ENCODE measurements at regions not wholly inside any gene's neighbourhood (a gene's known extent, or its start where the extent isn't known, plus 50 kb on each side); places are given as distances from the start of the nearest gene placed in this dataset.
"Not testable (repeated sequence)": the region's sequence is repeated elsewhere in the genome, so short reads cannot be mapped to it uniquely, and the experiment has no call there.

DNA sequence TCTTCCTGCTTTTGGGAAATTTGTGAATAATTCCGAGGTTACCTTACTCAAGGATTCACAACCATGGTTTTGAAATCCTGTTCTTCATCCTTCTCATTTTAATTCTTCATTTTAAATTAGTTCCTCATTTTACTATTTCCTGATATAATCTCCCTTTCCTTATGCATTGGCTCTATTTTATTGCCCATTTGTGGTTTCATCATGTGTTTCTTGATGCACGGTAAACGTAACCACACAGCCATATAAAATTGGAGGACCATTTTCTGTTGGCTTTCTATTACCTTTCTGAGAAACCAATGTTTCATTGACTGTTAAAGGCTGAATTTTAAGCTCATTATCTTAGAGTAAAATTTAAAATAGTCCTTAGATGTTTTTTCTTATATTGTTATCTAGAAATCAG is 100.3 kb upstream of the NDST4 start:
- no peaks in the 10 kb centered on the region for H3K36me3 ChIP-seq
- intact Hi-C loops (cut with DNase I): no loop called here
- 82% methylated on average over 3 of the region's 3 CpGs for WGBS
- H3K4me3 ChIP-seq: no peak overlapping the region
- H3K9me3 ChIP-seq: peaks cover 0 to 2% (median 0%) of the 10 kb centered on the region in 4 donors
- DNase-seq (ENCODE audit: extremely low spot score): no peak
- H3K4me1 ChIP-seq: no peaks in the 10 kb centered on the region
- H3K27me3 ChIP-seq: no peaks in the 10 kb centered on the region
- TF ChIP-seq EP300 (IDR thresholded peaks at IDR 0.05) (no peak), POLR2A (IDR thresholded peaks at IDR 0.05; ENCODE audit: low read depth) (no peak), POLR2AphosphoS5 (IDR thresholded peaks at IDR 0.05) (no peak)
- TF ChIP-seq, protein P1, sequence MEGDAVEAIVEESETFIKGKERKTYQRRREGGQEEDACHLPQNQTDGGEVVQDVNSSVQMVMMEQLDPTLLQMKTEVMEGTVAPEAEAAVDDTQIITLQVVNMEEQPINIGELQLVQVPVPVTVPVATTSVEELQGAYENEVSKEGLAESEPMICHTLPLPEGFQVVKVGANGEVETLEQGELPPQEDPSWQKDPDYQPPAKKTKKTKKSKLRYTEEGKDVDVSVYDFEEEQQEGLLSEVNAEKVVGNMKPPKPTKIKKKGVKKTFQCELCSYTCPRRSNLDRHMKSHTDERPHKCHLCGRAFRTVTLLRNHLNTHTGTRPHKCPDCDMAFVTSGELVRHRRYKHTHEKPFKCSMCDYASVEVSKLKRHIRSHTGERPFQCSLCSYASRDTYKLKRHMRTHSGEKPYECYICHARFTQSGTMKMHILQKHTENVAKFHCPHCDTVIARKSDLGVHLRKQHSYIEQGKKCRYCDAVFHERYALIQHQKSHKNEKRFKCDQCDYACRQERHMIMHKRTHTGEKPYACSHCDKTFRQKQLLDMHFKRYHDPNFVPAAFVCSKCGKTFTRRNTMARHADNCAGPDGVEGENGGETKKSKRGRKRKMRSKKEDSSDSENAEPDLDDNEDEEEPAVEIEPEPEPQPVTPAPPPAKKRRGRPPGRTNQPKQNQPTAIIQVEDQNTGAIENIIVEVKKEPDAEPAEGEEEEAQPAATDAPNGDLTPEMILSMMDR (IDR thresholded peaks at IDR 0.05): no peak
- H3K27ac ChIP-seq (replicated peaks in 1 of 4): no peak overlapping the region

DNA sequence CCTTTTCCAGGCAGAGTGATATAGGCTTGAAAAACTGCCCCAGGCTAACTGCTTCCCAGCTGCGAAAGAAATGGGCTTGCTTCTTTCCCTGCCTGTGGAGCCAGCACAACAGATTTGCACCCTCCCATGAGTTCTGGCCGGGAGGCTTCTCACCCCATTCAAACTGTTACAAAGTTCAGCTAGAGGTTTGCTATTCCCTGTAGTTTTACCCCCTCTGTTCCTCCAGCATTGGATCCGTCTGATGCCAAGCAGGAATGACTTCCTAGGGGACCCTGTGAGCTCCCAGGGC is 87.6 kb upstream of the NDST4 start:
- DNase-seq (ENCODE audit: extremely low spot score): no peak
- TF ChIP-seq EP300 (IDR thresholded peaks at IDR 0.05) (no peak), POLR2A (IDR thresholded peaks at IDR 0.05; ENCODE audit: low read depth) (no peak), POLR2AphosphoS5 (IDR thresholded peaks at IDR 0.05) (no peak)
- TF ChIP-seq, protein P1 (IDR thresholded peaks at IDR 0.05): no peak
- Histone ChIP-seq H3K9me3 (no peaks in the 10 kb centered on the region), H3K36me3 (no peaks in the 10 kb centered on the region), H3K4me1 (no peaks in the 10 kb centered on the region), H3K4me3 (no peak overlapping the region), H3K27me3 (no peaks in the 10 kb centered on the region), H3K27ac (replicated peaks in 1 of 4) (no peak overlapping the region)
- intact Hi-C loops (cut with DNase I): no loop called here
- 44% methylated on average over 2 of the region's 3 CpGs for WGBS

DNA sequence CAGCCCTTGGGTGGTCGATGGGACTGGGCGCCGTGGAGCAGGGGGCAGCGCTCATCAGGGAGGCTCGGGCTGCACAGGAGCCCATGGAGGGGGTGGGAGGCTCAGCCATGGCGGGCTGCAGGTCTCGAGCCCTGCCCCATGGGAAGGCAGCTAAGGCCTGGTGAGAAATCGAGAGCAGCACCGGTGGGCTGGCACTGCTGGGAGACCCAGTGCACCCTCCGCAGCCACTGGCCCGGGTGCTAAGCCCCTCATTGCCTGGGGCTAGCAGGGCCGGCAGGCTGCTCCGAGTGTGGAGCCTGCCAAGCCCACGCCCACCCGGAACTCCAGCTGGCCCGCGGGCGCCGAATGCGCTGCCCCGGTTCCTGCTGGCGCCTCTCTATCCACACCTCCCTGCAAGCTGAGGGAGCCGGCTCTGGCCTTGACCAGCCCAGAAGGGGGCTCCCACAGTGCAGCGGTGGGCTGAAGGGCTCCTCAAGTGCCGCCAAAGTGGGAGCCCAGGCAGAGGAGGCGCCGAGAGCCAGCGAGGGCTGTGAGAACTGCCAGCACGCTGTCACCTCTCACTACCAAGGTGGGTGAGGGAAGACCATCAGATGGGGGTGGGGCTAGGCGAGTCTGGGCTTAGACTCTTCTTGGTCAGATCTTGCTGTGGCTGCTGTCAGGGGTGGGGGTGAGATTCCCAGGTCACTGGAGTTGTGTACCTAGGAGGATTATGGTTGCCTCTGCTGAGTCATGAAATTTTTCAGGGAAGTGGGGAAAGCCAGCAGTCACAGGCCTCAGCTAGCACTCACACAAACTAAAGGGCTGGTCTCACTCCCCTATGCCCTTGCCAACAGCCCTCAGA is 87.0 kb upstream of the NDST4 start:
- H3K36me3 ChIP-seq; H3K27me3 ChIP-seq; DNase-seq (ENCODE audit: extremely low spot score); H3K27ac ChIP-seq (replicated peaks in 1 of 4); H3K4me1 ChIP-seq; intact Hi-C loops (cut with DNase I); H3K9me3 ChIP-seq; H3K4me3 ChIP-seq: not testable (repeated sequence)
- WGBS: no CpG with 5 or more reads among the region's 30 CpGs

DNA sequence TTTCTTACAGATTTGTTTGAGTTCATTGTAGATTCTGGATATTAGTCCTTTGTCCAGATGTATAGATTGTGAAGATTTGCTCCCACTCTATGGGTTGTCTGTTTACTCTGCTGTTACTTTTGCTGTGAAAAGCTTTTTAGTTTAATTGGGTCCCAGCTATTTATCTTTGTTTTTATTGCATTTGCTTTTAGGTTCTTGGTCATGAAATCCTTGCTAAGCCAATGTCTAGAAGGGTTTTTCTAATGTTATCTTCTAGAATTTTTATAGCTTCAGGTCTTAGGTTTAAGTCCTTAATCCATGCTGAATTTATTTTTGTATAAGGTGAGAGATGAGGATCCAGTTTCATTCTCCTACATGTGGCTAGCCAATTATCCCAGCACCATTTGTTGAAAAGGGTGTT is 81.2 kb upstream of the NDST4 start:
- DNase-seq (ENCODE audit: extremely low spot score); intact Hi-C loops (cut with DNase I); H3K4me3 ChIP-seq; H3K9me3 ChIP-seq; H3K36me3 ChIP-seq; H3K4me1 ChIP-seq; H3K27ac ChIP-seq (replicated peaks in 1 of 4); H3K27me3 ChIP-seq: not testable (repeated sequence)

DNA sequence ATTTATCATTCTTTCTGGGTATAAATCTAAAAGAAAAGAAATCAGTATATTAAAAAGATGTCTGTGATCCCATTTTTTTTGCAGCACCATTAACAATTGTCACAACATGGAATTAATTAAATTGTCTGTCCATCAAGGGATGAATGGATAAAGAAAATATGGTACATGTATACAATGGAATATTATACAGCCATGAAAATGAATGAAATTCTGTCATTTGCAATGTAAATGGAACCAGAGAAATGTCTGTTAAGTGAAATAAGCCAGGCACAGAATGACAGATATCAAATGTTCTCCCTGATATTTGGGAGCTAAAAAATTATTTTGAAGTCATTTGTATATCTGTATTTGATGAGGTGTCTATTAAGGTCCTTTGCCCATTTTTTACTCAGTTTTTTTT is 77.1 kb upstream of the NDST4 start:
- Histone ChIP-seq H3K27me3 (no peaks in the 10 kb centered on the region), H3K4me3 (no peak overlapping the region), H3K4me1 (no peaks in the 10 kb centered on the region), H3K36me3 (no peaks in the 10 kb centered on the region), H3K27ac (replicated peaks in 1 of 4) (no peak overlapping the region), H3K9me3 (peaks cover 0 to 4% (median 0%) of the 10 kb centered on the region in 4 donors)
- no peak for DNase-seq (ENCODE audit: extremely low spot score)
- TF ChIP-seq POLR2AphosphoS5 (IDR thresholded peaks at IDR 0.05) (no peak), POLR2A (IDR thresholded peaks at IDR 0.05; ENCODE audit: low read depth) (no peak), EP300 (IDR thresholded peaks at IDR 0.05) (no peak)
- TF ChIP-seq, protein P1 (IDR thresholded peaks at IDR 0.05): no peak
- intact Hi-C loops (cut with DNase I): no loop called here

DNA sequence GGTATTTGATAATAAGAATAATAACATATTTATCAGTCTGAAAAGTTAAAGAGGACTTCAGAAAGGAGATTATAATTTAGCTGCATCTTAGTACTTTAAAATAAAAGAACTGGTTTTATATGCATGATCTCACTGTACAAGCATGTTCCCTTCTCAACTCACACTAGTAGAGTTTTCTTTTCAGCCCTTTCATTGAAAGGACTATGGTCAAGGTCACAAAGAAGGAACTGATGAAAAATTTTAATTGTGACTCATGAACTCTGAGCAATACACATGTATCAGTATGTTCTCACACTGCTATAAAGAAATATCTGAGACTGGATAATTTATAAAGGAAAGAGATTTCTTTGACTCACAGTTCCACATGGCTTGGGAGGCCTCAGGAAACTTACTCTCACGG is 73.7 kb upstream of the NDST4 start:
- Histone ChIP-seq H3K4me3 (no peak overlapping the region), H3K27me3 (no peaks in the 10 kb centered on the region), H3K9me3 (no peaks in the 10 kb centered on the region), H3K36me3 (no peaks in the 10 kb centered on the region), H3K4me1 (no peaks in the 10 kb centered on the region), H3K27ac (replicated peaks in 1 of 4) (no peak overlapping the region)
- TF ChIP-seq EP300 (IDR thresholded peaks at IDR 0.05) (no peak), POLR2AphosphoS5 (IDR thresholded peaks at IDR 0.05) (no peak), POLR2A (IDR thresholded peaks at IDR 0.05; ENCODE audit: low read depth) (no peak)
- TF ChIP-seq, protein P1 (IDR thresholded peaks at IDR 0.05): no peak
- no peak for DNase-seq (ENCODE audit: extremely low spot score)
- intact Hi-C loops (cut with DNase I): no loop called here
- WGBS: 95% methylated on average over 1 of the region's 1 CpG

DNA sequence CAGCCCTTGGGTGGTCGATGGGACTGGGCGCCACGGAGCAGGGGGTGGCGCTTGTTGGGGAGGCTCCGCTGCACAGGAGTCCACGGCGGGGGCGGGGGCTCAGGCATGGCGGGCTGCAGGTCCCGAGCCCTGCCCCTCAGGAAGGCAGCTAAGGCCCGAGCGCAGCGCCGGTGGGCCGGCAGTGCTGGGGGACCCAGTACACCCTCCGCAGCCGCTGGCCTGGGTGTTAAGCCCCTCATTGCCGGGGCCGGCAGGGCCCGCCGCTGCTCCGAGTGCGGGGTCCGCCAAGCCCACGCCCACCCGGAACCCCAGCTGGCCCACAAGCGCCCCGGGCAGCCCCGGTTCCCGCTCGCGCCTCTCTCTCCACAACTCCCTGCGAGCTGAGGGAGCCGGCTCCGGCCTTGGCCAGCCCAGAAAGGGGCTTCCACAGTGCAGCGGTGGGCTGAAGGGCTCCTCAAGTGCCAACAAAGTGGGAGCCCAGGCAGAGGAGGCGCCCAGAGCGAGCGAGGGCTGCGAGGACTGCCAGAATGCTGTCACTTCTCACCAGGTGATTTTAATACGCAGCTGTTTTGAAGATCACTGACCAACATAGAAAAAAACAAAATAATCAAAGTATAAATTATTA is 66.1 kb upstream of the NDST4 start:
- DNase-seq (ENCODE audit: extremely low spot score); intact Hi-C loops (cut with DNase I); H3K27ac ChIP-seq (replicated peaks in 1 of 4); H3K4me3 ChIP-seq; H3K36me3 ChIP-seq; H3K4me1 ChIP-seq; H3K27me3 ChIP-seq; H3K9me3 ChIP-seq: not testable (repeated sequence)
- WGBS: 94% methylated on average over 15 of the region's 41 CpGs

DNA sequence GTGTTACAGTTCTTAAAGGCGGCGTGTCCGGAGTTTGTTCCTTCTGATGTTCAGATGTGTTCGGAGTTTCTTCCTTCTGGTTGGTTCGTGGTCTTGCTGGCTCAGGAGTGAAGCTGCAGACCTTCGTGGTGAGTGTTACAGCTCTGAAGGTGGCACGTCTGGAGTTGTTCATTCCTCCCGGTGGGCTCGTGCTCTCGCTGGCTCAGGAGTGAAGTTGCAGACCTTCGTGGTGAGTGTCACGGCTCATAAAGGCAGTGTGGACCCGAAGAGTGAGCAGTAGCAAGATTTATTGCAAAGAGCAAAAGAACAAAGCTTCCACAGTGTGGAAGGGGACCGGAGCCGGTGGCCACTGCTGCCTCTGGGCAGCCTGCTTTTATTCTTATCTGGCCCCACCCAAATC is 65.3 kb upstream of the NDST4 start:
- H3K9me3 ChIP-seq; H3K4me1 ChIP-seq; H3K4me3 ChIP-seq; H3K27ac ChIP-seq (replicated peaks in 1 of 4); intact Hi-C loops (cut with DNase I); H3K27me3 ChIP-seq; DNase-seq (ENCODE audit: extremely low spot score); H3K36me3 ChIP-seq: not testable (repeated sequence)
- 89% methylated on average over 15 of the region's 15 CpGs for WGBS

Data from esophagus muscularis mucosa (tissue), 4 donors.